Activated CD4-positive, alpha-beta T cell treated with anti-CD3 and anti-CD28 coated beads, Interleukin-2, amount 50 U/mL, for 24 hours (primary cell): ENCODE measurements at regions not wholly inside any gene's neighbourhood (a gene's known extent, or its start where the extent isn't known, plus 50 kb on each side); places are given as distances from the start of the nearest gene placed in this dataset.
"Not testable (repeated sequence)": the region's sequence is repeated elsewhere in the genome, so short reads cannot be mapped to it uniquely, and the experiment has no call there.

Experiments used
- DNase-seq, 2 donors: peaks; one replicate each; pipeline ENCODE4 v3.0.0-alpha.2; 2020; ENCODE audit warnings: low read depth in 1 of 2, low spot score in 1 of 2

DNA sequence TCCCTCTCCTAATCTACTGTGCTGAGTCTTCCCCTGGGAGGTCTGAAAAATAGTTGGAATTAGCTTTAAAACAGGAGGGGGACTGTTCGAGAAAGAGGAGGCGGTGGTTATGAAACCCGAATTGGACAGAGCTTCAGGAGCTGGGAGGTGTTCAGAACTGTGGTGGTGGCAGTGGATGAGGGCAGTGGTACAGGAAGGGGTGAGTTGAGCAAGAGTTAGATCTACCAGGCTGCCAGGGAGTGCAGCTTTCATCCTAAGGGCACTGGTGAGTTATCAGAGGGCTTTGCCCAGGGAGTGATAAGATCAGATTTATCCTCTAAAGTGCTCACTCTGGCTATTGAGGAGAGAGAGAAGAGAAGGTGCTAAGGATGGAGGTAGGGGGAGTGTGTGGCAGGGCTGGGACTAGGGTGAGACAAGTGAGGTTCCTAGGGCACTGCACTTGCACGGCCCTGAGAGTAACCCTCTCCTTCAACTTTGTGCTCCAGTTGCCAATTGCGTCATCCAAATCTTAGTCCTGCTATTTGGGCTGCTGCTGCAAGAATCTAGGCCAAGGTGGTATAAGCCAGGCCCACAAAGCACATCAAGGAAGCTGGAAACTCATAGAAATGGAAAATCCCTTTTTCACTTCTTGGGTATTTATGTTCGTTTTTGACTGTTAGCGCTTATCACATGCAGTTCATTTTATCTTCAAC, 540.3 kb downstream of the XYLT1 start:
- no peak for DNase-seq

- DNase-seq: no peak
Measured at GRCh38 chr16:16933861-16934260, 536.9 kb downstream of the XYLT1 start.

DNA sequence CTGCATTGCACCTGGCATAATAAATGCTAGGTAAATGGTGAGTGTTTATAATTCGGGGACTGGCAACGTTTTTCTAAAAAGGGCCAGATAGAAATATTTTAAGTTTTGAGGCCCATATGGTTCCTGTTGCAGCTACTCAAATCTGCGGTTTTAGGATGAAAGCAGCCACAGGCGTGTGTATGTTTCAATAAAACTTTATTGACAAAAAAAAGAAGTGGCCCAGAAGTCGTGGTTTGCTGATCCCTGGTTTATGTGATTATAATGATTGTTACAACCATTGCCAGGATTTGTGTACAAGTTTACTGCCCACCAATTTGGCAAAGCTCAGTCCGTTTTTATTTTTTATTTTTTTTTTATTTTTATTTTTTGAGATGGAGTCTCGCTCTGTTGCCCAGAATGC, 536.1 kb downstream of the XYLT1 start:
- no peak for DNase-seq

DNA sequence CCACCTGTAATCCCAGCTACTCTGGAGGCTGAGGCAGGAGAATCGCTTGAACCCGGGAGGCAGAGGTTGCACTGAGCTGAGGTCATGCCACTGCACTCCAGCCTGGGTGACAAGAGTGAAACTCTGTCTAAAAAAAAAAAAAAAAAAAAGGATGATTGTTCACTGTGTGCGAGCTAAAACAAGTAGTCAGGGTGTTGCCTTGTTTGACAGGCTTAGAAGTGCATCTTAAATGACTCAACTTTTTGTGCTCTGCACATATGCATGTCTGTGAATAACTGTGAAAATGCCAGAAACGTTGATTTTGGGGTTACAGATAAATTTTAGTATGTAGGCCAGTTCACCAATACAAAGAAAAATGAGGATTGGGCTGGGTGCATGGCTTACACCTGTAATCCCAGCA, 534.9 kb downstream of the XYLT1 start:
- DNase-seq: not testable (repeated sequence)

DNA sequence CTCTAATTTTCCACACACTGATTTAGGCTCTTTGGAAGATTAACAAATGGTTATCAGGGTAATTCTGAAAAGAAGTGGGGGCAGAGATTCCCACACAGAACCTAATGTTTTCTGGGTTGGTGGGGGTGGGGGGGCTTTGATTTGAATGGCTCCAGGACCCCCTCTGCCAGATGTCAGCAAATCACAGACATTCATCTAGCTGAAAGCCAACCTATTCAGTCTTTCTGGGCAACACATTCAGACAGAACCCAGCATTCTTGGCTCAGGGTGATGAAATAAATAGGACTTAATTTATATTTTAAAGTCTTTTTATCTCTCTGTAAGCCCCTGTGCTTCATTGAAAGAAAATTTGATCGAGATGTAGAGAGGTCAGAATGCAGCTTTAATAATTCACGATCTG, 533.2 kb downstream of the XYLT1 start:
- DNase-seq: no peak

GRCh38 chr16:16938009-16938408, 532.8 kb downstream of the XYLT1 start:
- no peak for DNase-seq

DNA sequence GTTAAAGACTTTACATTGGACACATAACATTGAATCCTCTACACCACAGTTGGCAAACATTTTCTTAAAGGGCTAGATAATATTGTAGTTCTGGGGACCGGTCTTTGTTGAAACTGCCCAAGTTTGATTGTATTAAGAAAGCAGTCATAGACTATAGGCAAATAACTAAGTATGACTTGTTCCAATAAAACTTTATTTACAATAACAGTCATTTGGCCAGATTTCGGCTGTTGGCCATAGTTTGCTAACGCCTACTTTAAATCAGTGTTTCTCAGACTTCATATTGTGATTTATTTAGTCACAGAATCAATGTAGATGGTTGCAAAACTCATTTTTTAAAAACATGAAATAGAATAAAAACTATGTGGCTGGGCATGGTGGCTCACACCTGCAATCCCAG, 531.8 kb downstream of the XYLT1 start:
- no peak for DNase-seq

DNA sequence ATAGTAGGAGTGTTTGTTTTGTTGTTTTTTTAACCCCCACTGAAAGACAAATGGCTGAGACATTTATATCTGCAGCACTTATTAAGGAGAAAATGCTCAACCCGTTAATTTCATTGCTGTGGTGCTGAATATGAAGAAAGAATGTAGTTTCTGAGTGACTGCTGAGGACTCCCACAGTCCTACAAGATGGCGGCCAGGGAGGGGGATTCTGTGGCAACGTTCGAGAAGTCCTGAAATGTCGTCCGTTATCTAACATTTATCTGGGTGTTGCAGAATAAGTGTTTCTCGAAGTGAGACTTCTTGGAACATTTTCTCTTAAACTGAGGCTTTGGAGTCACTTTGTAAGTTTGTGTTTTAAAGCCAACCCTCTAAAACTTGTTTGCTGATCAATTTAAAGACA, 530.4 kb downstream of the XYLT1 start:
- no peak for DNase-seq

DNA sequence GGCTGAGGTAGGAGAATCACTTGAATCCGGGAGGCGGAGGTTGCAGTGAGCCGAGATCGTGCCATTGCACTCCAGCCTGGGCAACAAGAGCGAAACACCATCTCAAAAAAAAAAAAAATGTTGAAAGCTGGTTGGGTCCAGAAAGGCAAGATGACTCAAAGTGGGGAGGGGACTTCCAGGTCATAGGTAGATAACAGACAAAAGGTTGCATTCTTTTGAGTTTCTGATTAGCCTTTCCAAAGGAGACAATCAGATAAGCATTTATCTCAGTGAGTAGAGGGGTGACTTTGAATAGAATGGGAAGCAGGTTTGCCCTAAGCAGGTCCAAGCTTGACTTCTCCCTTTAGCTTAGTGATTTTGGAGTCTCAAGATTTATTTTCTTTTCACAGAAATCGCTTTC, 527.9 kb downstream of the XYLT1 start:
- not testable (repeated sequence) for DNase-seq

- DNase-seq: no peak
Measured at GRCh38 chr16:16945207-16945606, 525.6 kb downstream of the XYLT1 start.

- DNase-seq: no peak
Measured at GRCh38 chr16:16956376-16956775, 514.4 kb downstream of the XYLT1 start.

DNA sequence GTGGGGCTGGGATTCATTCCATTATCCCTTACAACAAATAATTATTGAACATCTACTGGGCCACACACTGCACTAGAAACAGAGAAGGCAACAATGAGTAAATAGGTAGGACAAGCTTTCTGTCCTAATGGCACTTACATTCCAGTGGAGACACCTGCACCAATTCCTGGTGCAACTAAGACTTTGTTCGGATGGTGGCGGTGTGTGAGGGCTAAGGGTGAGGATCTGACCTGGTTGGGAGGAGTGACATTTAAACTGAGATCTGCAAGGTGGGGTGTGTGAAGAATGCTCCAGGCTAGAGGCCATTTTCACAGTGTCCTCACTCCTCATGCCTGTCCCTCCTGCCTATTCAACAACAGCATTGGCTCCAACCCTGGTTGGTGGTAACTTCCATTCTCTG, 510.0 kb downstream of the XYLT1 start:
- DNase-seq: no peak

GRCh38 chr16:16966439-16966838, 504.3 kb downstream of the XYLT1 start:
- no peak for DNase-seq

- no peak for DNase-seq
Measured at GRCh38 chr16:16971042-16971441, 499.7 kb downstream of the XYLT1 start.

DNA sequence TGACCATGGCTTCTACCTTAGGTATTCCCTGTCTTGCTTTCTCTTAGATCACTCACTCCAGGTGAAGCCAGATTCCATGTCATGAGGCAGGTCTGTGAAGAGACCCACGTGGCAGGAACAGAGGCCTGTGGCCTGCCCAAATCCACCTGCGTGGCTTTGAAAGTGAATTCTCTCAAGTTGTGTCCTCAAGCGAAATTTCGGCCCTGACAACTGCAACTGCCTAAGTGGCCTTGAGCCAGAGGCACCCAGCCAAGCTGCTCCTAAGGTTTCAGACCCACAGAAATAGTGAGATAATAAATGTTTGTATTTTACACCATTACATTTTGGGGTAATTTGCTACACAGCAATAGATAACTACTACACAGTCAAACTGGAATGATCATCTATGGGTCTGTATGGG, 497.9 kb downstream of the XYLT1 start:
- DNase-seq: no peak

DNA sequence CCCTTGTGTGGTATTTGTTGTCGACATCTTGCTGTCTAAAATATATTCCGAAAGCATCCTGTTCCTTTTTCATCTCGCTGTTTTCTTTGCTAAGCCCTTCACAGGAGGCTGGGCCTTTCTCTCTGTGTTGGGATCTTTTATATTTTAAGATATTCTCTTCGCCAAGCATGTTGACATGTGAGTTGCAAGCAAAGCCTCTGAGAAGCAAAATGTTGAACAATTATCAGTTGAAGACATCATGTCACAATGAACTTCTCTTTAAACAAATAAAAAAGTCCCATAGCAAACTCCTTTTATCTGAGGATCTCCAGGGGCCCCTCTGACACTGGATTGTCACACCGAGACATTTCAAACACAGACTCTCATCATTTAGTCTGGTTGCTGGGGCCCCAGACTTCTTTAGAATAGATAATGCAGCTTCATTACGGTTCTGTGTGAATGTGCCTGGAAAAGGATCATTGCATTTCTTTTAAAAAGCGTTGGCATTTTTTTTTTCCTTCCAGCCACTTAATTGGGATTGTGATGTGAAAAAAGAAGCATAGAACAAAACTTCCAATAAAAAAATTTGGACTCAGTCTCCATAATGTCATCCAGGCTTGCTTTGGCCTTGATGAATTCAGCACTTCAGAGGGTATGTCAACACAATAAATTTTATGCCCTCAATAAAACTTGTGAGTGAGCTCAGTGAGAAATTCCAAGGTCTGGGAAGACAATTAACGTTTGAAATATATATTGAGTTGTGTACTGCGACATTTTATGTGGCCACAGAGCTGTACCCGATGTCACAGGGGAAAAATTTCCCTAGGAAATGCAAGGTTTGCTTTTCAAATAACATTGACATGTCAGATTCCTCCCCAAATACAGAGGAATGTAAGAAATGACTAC, 496.8 kb downstream of the XYLT1 start:
- no peak for DNase-seq

DNA sequence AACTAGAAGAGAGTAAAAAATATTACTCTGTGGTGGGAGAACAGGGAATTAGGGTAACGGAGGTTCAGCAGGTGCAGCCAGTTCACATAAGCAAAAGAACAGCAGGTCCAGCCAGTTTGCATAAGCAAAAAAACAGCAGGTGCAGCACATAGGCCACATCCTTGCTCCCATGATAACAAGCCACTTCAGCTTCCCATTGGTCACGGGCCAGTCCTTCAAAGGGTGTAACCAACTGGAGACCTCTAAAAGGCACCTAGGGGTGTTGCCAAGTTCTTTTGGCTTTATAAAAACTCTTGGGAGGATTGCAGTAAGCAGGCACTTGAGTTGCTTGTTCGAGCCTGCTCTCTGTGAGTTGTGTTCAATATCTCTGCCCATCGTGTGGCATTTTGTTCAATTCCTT, 488.1 kb downstream of the XYLT1 start:
- DNase-seq: no peak

- no peak for DNase-seq
Measured at GRCh38 chr16:16983582-16983981, 487.2 kb downstream of the XYLT1 start.

GRCh38 chr16:16984091-16984490, 486.7 kb downstream of the XYLT1 start:
- not testable (repeated sequence) for DNase-seq

DNA sequence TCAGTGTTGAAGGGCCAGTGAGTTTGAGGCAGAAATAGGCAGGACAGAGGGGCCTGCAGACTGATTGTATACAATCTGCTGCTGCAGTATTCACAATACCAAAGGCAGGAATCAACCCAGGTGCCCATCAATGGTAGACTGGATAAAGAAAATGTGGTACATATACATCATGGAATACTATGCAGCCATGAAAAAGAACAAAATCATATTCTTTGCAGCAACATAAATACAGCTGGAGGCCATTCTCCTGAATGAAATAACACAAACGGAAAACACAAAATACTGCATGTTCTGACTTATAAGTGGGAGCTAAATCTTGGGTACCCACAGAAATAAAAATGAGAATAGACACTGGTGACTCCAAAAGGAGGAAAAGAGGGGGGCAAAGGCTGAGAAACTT, 485.1 kb downstream of the XYLT1 start:
- DNase-seq: no peak

GRCh38 chr16:16988963-16989362, 481.8 kb downstream of the XYLT1 start:
- DNase-seq: no peak

- DNase-seq: no peak
Measured at GRCh38 chr16:16989368-16989767, 481.4 kb downstream of the XYLT1 start.

- no peak for DNase-seq
Measured at GRCh38 chr16:16991711-16992110, 479.0 kb downstream of the XYLT1 start.
